IgD-negative memory B cell (primary cell): ENCODE measurements at regions not wholly inside any gene's neighbourhood (a gene's known extent, or its start where the extent isn't known, plus 50 kb on each side); places are given as distances from the start of the nearest gene placed in this dataset.

Experiments
- H3K27ac Mint-ChIP-seq, 3 donors: one replicate each; pipeline ENCODE4 v1.8.0; 2020 to 2022; ENCODE audit warnings: mild to moderate bottlenecking in 3 of 3, mixed read lengths in 3 of 3, moderate library complexity in 1 of 3
- H3K27me3 Mint-ChIP-seq: one replicate; pipeline ENCODE4 v1.8.0; 2021; ENCODE audit warnings: mixed read lengths
- H3K36me3 Mint-ChIP-seq: one replicate; pipeline ENCODE4 v1.8.0; 2020; ENCODE audit warnings: mild to moderate bottlenecking, mixed read lengths
- H3K4me1 Mint-ChIP-seq, 3 donors: one replicate each; pipeline ENCODE4 v1.8.0; 2020 to 2022; ENCODE audit warnings: mixed read lengths in 3 of 3, mild to moderate bottlenecking in 1 of 3
- H3K4me3 Mint-ChIP-seq, 4 donors: one replicate each; pipeline ENCODE4 v1.8.0; 2020 to 2022; ENCODE audit warnings: mild to moderate bottlenecking in 4 of 4, mixed read lengths in 4 of 4, moderate library complexity in 3 of 4
- H3K9me3 Mint-ChIP-seq, 3 donors: one replicate each; pipeline ENCODE4 v1.8.0; 2020 to 2021; ENCODE audit warnings: mixed read lengths in 3 of 3, mild to moderate bottlenecking in 1 of 3

DNA sequence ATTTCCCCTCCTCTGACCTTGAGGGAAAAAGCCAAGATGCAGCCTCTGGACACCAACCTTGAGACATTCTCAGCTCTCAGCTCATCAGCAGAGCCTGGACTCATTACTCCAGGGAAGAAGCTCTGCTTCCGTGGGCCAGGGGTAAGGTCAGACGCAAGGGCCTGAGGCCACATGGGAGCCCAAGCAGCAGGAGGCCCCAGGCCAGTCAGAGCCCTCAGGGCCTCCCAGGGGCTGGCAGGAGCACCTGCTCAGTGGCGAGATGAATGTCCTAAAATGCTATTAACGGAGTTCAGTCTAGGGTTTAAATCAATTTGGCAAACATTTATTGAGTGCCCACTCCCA, 208.6 kb downstream of the ERMARD start:
- H3K4me1 Mint-ChIP-seq = peaks cover 0 to 20% (median 2%) of the 10 kb centered on the region in 3 donors
- no peak overlapping the region for H3K4me3 Mint-ChIP-seq
- H3K27me3 Mint-ChIP-seq = peaks cover 20% of the 10 kb centered on the region
- no peaks in the 10 kb centered on the region for H3K9me3 Mint-ChIP-seq
- H3K27ac Mint-ChIP-seq = no peak overlapping the region
- no peaks in the 10 kb centered on the region for H3K36me3 Mint-ChIP-seq

GRCh38 chr6:169959136-169960002, 207.9 kb downstream of the ERMARD start:
- Mint-ChIP-seq H3K9me3 (no peaks in the 10 kb centered on the region), H3K4me3 (peak overlapping the region; percentile 5 to 64 (median 46)), H3K36me3 (no peaks in the 10 kb centered on the region), H3K4me1 (peaks cover 0 to 20% (median 2%) of the 10 kb centered on the region in 3 donors), H3K27ac (peak overlapping the region in 2 of 3 donors; percentile 27 to 90), H3K27me3 (peaks cover 18% of the 10 kb centered on the region)

- Mint-ChIP-seq H3K4me1 (peaks cover 0 to 20% (median 2%) of the 10 kb centered on the region in 3 donors), H3K27ac (peak overlapping the region in 2 of 3 donors; percentile 90 to 91), H3K27me3 (peaks cover 18% of the 10 kb centered on the region), H3K36me3 (no peaks in the 10 kb centered on the region), H3K9me3 (no peaks in the 10 kb centered on the region), H3K4me3 (peak overlapping the region in 2 of 4 donors; percentile 29 to 64)
These were observed 207.1 kb downstream of the ERMARD start for GRCh38 chr6:169958510-169958909.

DNA sequence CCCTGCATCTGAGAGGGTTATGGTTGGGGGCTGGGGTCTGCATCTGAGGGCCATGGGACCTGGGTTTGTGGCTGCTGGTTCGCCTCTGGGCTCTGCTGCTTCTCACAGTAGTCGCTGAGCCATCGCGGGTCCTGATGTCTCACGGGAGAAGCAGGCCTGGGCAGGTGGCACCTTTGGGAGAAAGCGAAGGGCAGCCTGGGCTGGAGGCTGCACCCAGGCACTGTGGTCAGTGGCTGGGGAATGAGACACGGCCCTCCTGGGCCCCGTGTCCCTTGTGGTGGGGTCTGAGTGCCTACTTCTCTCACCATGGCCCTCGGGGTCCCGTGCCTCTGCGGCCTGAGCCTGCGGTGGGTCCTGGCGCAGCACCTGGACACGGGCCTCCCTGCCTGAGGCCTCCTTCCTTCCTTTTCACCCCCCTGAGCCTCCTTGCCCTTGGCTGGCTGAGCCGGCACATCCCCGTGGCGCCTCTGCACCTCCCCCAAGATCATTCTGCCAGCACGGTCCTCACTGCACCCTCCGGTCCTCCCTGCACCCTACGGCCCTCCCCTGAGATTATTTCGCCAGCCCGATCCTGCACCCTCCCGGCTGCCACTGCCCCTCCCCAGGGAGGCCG, 206.0 kb downstream of the ERMARD start:
- Mint-ChIP-seq H3K36me3 (no peaks in the 10 kb centered on the region), H3K4me1 (peaks cover 0 to 20% (median 2%) of the 10 kb centered on the region in 3 donors), H3K27me3 (peaks cover 18% of the 10 kb centered on the region), H3K9me3 (no peaks in the 10 kb centered on the region), H3K27ac (no peak overlapping the region), H3K4me3 (no peak overlapping the region)

- Mint-ChIP-seq H3K4me1 (peaks cover 0 to 20% (median 2%) of the 10 kb centered on the region in 3 donors), H3K27ac (no peak overlapping the region), H3K4me3 (no peak overlapping the region), H3K9me3 (no peaks in the 10 kb centered on the region), H3K27me3 (peaks cover 16% of the 10 kb centered on the region), H3K36me3 (no peaks in the 10 kb centered on the region)
These were observed 205.2 kb downstream of the ERMARD start for GRCh38 chr6:169956580-169956979.

GRCh38 chr6:169955731-169956437, 204.5 kb downstream of the ERMARD start:
- no peak overlapping the region for H3K27ac Mint-ChIP-seq
- H3K4me1 Mint-ChIP-seq = peaks cover 0 to 18% (median 2%) of the 10 kb centered on the region in 3 donors
- no peaks in the 10 kb centered on the region for H3K9me3 Mint-ChIP-seq
- peak overlapping the region in 1 of 4 donors; percentile 30 for H3K4me3 Mint-ChIP-seq
- H3K36me3 Mint-ChIP-seq = no peaks in the 10 kb centered on the region
- H3K27me3 Mint-ChIP-seq = peaks cover 11% of the 10 kb centered on the region

DNA sequence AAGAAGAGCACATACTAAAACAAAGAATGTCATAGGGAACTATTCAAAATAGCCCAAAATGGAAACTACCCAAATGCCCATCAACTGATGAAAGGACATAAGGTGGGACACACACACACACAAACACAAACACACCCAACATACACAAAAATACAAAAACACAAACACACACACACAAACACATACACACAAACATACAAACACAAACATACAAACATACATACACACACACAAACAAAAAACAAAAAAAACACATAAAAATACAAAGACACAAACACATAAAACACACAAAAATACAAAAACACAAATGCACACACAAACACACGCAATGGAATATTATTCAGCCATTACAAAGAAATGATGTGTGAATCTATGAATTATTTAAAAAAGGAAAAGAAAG, 203.6 kb downstream of the ERMARD start:
- H3K4me1 Mint-ChIP-seq = peaks cover under 1 to 18% (median 2%) of the 10 kb centered on the region in 3 donors
- H3K36me3 Mint-ChIP-seq = no peaks in the 10 kb centered on the region
- no peak overlapping the region for H3K4me3 Mint-ChIP-seq
- H3K9me3 Mint-ChIP-seq = no peaks in the 10 kb centered on the region
- H3K27ac Mint-ChIP-seq = no peak overlapping the region
- H3K27me3 Mint-ChIP-seq = peaks cover 10% of the 10 kb centered on the region

DNA sequence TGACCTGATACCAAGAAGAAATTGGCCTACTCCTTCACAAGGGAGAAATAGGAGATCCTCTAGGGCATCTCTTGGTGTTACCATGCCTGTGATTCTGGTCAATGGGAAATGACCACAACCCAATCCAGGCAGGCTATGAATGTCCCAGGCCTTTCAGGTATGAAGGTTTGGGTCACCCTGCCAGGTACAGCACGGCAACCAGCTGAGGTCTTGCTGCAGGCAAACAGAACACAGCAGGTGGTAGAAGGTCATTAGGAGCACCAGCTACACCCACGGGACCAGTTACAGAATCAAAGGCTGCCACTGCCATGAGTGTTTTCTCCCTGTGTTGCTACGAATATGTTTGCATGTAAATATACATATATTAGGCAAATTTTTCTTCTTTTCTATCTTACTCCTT, 202.3 kb downstream of the ERMARD start:
- H3K36me3 Mint-ChIP-seq = no peaks in the 10 kb centered on the region
- no peak overlapping the region for H3K27ac Mint-ChIP-seq
- H3K9me3 Mint-ChIP-seq = no peaks in the 10 kb centered on the region
- no peak overlapping the region for H3K4me3 Mint-ChIP-seq
- peaks cover 2 to 10% (median 5%) of the 10 kb centered on the region in 3 donors for H3K4me1 Mint-ChIP-seq
- H3K27me3 Mint-ChIP-seq = peaks cover 3% of the 10 kb centered on the region

GRCh38 chr6:169950558-169950957, 199.1 kb downstream of the ERMARD start:
- Mint-ChIP-seq H3K27me3 (no peaks in the 10 kb centered on the region), H3K9me3 (no peaks in the 10 kb centered on the region), H3K4me1 (peaks cover 0 to 5% (median under 1%) of the 10 kb centered on the region in 3 donors), H3K36me3 (no peaks in the 10 kb centered on the region), H3K4me3 (no peak overlapping the region), H3K27ac (no peak overlapping the region)

DNA sequence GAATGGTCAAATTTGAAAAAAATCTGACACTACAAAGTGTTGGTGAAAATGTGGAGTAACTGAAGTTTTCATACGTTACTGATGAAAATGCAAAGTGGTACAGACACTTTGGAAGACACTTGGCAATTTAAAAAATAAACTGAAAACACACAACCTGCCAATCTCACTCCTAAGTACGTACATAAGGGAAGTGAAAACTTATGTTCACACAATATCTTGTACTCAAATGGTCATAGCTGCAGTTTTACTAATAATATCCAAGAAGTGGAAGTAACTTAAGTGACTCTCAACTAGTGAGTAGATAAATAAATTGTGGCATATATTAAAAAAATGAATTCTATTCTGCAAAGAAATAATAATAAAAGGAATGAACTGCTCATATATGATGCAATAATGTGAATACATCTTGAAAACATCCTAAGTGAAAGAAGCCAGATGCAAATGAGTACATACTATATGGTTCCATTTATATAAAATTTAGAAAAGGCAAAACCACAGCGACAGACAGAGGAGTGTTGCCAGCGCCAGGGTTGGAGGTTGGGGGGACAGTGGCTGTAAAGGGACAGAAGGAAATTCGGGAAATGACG, 198.2 kb downstream of the ERMARD start:
- H3K27me3 Mint-ChIP-seq = peaks cover 3% of the 10 kb centered on the region
- H3K36me3 Mint-ChIP-seq = no peaks in the 10 kb centered on the region
- peaks cover 0 to 2% (median 0%) of the 10 kb centered on the region in 3 donors for H3K9me3 Mint-ChIP-seq
- H3K4me3 Mint-ChIP-seq = no peak overlapping the region
- no peak overlapping the region for H3K27ac Mint-ChIP-seq
- H3K4me1 Mint-ChIP-seq = peaks cover 0 to 5% (median 0%) of the 10 kb centered on the region in 3 donors

DNA sequence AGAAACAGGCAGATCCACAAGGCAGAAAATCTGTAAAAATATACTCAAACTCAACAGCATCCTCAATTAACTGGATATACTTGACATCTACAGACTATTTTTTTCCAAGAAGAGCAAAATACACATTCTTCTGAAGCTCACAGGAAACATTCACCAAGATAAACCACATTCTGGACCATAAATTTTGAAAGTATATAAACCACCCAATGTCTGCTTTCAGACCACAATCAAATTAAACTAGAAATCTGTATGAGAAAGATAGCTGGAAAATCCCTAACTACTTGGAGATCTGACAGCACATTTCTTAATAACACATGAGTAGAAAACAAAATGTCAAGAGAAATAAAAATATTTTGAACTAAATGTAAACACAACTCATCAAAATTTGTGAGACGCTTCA, 195.5 kb downstream of the ERMARD start:
- Mint-ChIP-seq H3K4me1 (peaks cover 0 to 5% (median 0%) of the 10 kb centered on the region in 3 donors), H3K36me3 (no peaks in the 10 kb centered on the region), H3K27ac (peak overlapping the region in 1 of 3 donors; percentile 17), H3K27me3 (peaks cover 3% of the 10 kb centered on the region), H3K4me3 (no peak overlapping the region), H3K9me3 (peaks cover 4 to 16% (median 4%) of the 10 kb centered on the region in 3 donors)

- peaks cover 7% of the 10 kb centered on the region for H3K27me3 Mint-ChIP-seq
- no peak overlapping the region for H3K27ac Mint-ChIP-seq
- peaks cover 4 to 16% (median 4%) of the 10 kb centered on the region in 3 donors for H3K9me3 Mint-ChIP-seq
- H3K4me1 Mint-ChIP-seq = peaks cover 0 to 5% (median 0%) of the 10 kb centered on the region in 3 donors
- H3K4me3 Mint-ChIP-seq = no peak overlapping the region
- no peaks in the 10 kb centered on the region for H3K36me3 Mint-ChIP-seq
These were observed 193.7 kb downstream of the ERMARD start for GRCh38 chr6:169945117-169945516.

DNA sequence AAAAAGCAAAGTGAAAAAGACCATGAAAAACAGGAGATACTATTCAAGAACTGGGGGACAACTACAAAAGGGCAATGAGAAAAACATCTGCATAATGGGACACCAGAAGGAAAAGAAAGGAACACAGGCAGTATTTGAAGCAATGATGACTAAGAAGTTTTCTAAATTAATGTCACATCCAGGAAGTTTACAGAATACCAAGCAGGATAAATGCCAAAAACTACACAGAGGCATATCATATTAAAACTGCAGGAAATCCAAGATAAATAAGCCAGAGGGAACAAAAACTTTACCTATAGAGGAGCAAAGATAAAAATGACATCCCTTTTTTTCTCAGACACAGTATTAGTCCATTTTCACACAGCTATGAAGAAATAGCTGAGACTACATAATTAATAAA, 193.0 kb downstream of the ERMARD start:
- Mint-ChIP-seq H3K27ac (no peak overlapping the region), H3K9me3 (peaks cover 4 to 16% (median 4%) of the 10 kb centered on the region in 3 donors), H3K4me1 (no peaks in the 10 kb centered on the region), H3K4me3 (no peak overlapping the region), H3K27me3 (peaks cover 7% of the 10 kb centered on the region), H3K36me3 (no peaks in the 10 kb centered on the region)

DNA sequence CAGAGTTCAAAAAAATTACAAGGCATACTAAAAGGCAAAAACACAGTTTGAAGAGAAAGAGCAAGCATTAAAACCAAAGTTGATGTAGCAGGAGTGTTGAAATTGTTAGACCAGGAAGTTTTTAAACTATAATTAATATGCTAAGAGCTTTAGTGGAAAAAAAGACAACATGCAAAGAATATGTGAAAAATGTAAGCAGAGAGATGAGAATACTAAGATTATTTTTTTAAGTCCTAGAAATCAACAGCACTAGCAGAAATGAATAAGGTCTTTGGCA, 192.6 kb downstream of the ERMARD start:
- H3K27ac Mint-ChIP-seq = no peak overlapping the region
- H3K9me3 Mint-ChIP-seq = peaks cover 4 to 16% (median 4%) of the 10 kb centered on the region in 3 donors
- H3K27me3 Mint-ChIP-seq = peaks cover 11% of the 10 kb centered on the region
- H3K4me1 Mint-ChIP-seq = no peaks in the 10 kb centered on the region
- H3K4me3 Mint-ChIP-seq = no peak overlapping the region
- H3K36me3 Mint-ChIP-seq = no peaks in the 10 kb centered on the region
